ENCODE measurements at regions not wholly inside any gene's neighbourhood (a gene's known extent, or its start where the extent isn't known, plus 50 kb on each side); places are given as distances from the start of the nearest gene placed in this dataset.
A peak's percentile ranks its signal among the peaks of the same experiment; 100 is the strongest.
"Not testable (repeated sequence)": the region's sequence is repeated elsewhere in the genome, so short reads cannot be mapped to it uniquely, and the experiment has no call there.

GRCh38 chr7:32645255-32645654 lies 150.0 kb downstream of the AVL9 start:
- not testable (repeated sequence) for DNase-seq (ENCODE audit: low spot score)

DNA sequence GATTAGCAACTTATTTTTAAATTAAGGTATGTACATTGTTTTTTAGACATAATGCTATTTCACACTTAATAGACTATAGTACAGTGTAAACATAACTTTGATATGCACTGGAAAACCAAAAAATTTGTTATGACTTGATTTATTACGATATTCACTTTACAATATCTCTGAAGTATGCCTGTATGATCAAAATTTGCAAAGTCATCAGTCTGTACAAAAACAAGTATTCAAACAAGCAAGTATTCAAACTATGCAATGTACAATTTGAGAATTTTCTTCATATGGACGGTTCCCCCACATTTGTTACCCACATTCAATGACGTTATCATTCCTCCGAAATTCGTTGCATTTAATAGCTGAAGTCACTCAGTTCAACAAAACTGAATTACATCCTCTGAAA lies 147.9 kb downstream of the AVL9 start:
- no peak for DNase-seq (ENCODE audit: low spot score)

GRCh38 chr7:32639122-32639521 lies 143.8 kb downstream of the AVL9 start:
- no peak for DNase-seq (ENCODE audit: low spot score)

- peak; percentile 34 for DNase-seq (ENCODE audit: low spot score)
Measured at GRCh38 chr7:32638479-32639121, 143.3 kb downstream of the AVL9 start.

Data from activated CD4-positive, alpha-beta T cell treated with anti-CD3 and anti-CD28 coated beads, Interleukin-2, Interleukin-4, amounts not matched to agents 100 ng/mL and 50 ng/mL, durations not matched to agents 16 hours and 8 hours (primary cell).